Endodermal cell (in vitro differentiated cells): ENCODE measurements at regions not wholly inside any gene's neighbourhood (a gene's known extent, or its start where the extent isn't known, plus 50 kb on each side); places are given as distances from the start of the nearest gene placed in this dataset.

ENCODE experiments used
- DNase-seq: peaks from one replicate; pipeline ENCODE4 v3.0.0-alpha.2; 2017
- H3K27ac ChIP-seq: 2 replicates; pipeline ENCODE4 v1.5.1; 2013; ENCODE audit warnings: mild to moderate bottlenecking, low read depth, low read length, moderate library complexity
- H3K27me3 ChIP-seq: 2 replicates; pipeline ENCODE4 v1.6.1; 2013; ENCODE audit warnings: mild to moderate bottlenecking, low read length, moderate library complexity; ENCODE audit not compliant: insufficient read depth, control insufficient read depth, poor library complexity, severe bottlenecking
- H3K36me3 ChIP-seq: 2 replicates; pipeline ENCODE4 v1.7.0; 2013; ENCODE audit warnings: mild to moderate bottlenecking, low read length, moderate library complexity; ENCODE audit not compliant: control insufficient read depth, insufficient read depth
- H3K4me1 ChIP-seq: one replicate; pipeline ENCODE4 v1.7.0; 2013; ENCODE audit warnings: low read length; ENCODE audit not compliant: control insufficient read depth, insufficient read depth
- H3K4me3 ChIP-seq: 2 replicates; pipeline ENCODE4 v1.5.1; 2013; ENCODE audit warnings: mild to moderate bottlenecking, low read length, moderate library complexity
- H3K9ac ChIP-seq: 2 replicates; pipeline ENCODE4 v1.6.1; 2013; ENCODE audit warnings: mild to moderate bottlenecking, low read length, moderate library complexity; ENCODE audit not compliant: poor library complexity, severe bottlenecking; ENCODE audit errors: extremely low read depth
- H3K9me3 ChIP-seq: 2 replicates; pipeline ENCODE4 v1.6.1; 2013; ENCODE audit warnings: mild to moderate bottlenecking, low read length, moderate library complexity; ENCODE audit not compliant: control insufficient read depth
- H3K27ac Mint-ChIP-seq: 2 replicates; pipeline ENCODE4 v1.8.0; 2020; ENCODE audit warnings: mixed read lengths
- H3K27me3 Mint-ChIP-seq: 2 replicates; pipeline ENCODE4 v1.8.0; 2021; ENCODE audit warnings: mild to moderate bottlenecking, mixed read lengths; ENCODE audit not compliant: insufficient read depth
- H3K36me3 Mint-ChIP-seq: 2 replicates; pipeline ENCODE4 v1.8.0; 2020; ENCODE audit warnings: low read depth, mixed read lengths
- H3K4me1 Mint-ChIP-seq: 2 replicates; pipeline ENCODE4 v1.8.0; 2020; ENCODE audit warnings: mixed read lengths
- H3K4me3 Mint-ChIP-seq: 2 replicates; pipeline ENCODE4 v1.8.0; 2020; ENCODE audit warnings: mild to moderate bottlenecking, moderate library complexity, mixed read lengths
- H3K9me3 Mint-ChIP-seq: 2 replicates; pipeline ENCODE4 v1.8.0; 2020; ENCODE audit warnings: mild to moderate bottlenecking, mixed read lengths
- CTCF ChIP-seq: fragments of 200-600 bp; sonication (generic); conservative IDR thresholded peaks from 2 replicates; pipeline ENCODE4 v1.5.0; 2021; ENCODE audit warnings: antibody characterized with exemption, mild to moderate bottlenecking
- WGBS, 2 experiments: methylation state at CpG; one replicate each; pipeline versions ENCODE4 v1.1.5 to v1.1.7; 2013; ENCODE audit warnings: missing lambda C conversion rate in 2 of 2, mixed read lengths in 1 of 2; ENCODE audit not compliant: insufficient coverage in 1 of 2, insufficient read length in 1 of 2; 5-methylcytosine and 5-hydroxymethylcytosine counted together

GRCh38 chr9:120230227-120230626 lies 349.7 kb downstream of the CDK5RAP2 start:
- TF ChIP-seq CTCF: no peak
- Mint-ChIP-seq H3K27ac (no peak overlapping the region), H3K9me3 (no peaks in the 10 kb centered on the region), H3K4me3 (no peak overlapping the region), H3K27me3 (peaks cover 24% of the 10 kb centered on the region), H3K4me1 (no peaks in the 10 kb centered on the region), H3K36me3 (no peaks in the 10 kb centered on the region)
- Histone ChIP-seq H3K36me3 (no peaks in the 10 kb centered on the region), H3K4me3 (no peak overlapping the region), H3K27me3 (peaks cover 26% of the 10 kb centered on the region), H3K27ac (no peak overlapping the region), H3K4me1 (no peaks in the 10 kb centered on the region), H3K9me3 (no peaks in the 10 kb centered on the region), H3K9ac (no peak overlapping the region)
- 87 to 90% methylated on average over 2 of the region's 2 CpGs for WGBS, 2 experiments
- no peak for DNase-seq

DNA sequence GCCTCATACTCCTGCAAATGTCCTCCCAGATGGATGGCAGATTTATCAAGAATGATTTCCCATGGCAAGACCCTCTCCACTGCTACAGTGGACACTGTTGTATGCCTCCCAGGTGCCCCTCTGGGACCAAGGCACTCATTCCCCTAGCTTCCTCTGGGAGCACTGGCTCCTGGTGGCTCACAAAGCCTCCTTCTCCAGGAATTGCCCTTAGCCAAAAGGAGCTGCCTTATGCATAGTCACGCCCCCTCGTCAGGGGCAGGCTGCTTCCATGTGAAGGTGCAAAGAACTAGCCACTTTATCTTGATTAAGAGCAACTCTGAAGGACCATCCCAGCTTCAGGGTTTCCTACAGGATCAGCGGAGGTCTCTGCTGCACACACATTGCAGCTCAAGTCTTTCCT lies 358.1 kb downstream of the CDK5RAP2 start:
- TF ChIP-seq CTCF: peak; percentile 34
- Histone ChIP-seq H3K9me3 (no peaks in the 10 kb centered on the region), H3K9ac (no peak overlapping the region), H3K4me1 (no peaks in the 10 kb centered on the region), H3K27ac (no peak overlapping the region), H3K36me3 (no peaks in the 10 kb centered on the region), H3K27me3 (peaks cover 5% of the 10 kb centered on the region), H3K4me3 (no peak overlapping the region)
- 59 to 60% methylated on average over 3 of the region's 3 CpGs for WGBS, 2 experiments
- no peaks in the 10 kb centered on the region for H3K36me3 Mint-ChIP-seq
- no peak overlapping the region for H3K27ac Mint-ChIP-seq
- peaks cover 5% of the 10 kb centered on the region for H3K27me3 Mint-ChIP-seq
- no peaks in the 10 kb centered on the region for H3K4me1 Mint-ChIP-seq
- no peak overlapping the region for H3K4me3 Mint-ChIP-seq
- peak; percentile 80 for DNase-seq
- no peaks in the 10 kb centered on the region for H3K9me3 Mint-ChIP-seq

DNA sequence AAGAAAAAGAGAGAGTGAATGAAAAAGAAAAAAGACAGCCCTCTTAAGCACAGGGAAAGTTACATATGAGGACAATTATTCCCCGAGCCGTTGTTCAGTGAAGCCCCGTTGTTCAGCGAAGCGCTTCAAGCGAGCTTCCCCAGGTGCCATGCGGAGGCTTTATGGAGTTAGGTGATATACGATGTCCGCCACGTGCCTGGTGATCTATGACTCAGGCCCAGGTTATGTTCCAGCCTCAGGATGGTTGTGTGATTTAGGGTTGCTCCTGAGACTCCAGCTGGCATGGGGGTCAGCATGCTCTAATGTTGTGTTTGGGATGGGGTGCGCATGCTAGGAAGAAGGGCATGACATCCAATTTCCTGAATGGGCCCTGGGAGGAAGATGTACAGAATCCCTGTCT lies 365.6 kb downstream of the CDK5RAP2 start:
- 93 to 95% methylated on average over 2 to 11 of the region's 11 CpGs for WGBS, 2 experiments
- Histone ChIP-seq H3K9me3 (no peaks in the 10 kb centered on the region), H3K36me3 (no peaks in the 10 kb centered on the region), H3K4me1 (no peaks in the 10 kb centered on the region), H3K9ac (no peak overlapping the region), H3K27ac (no peak overlapping the region), H3K4me3 (no peak overlapping the region), H3K27me3 (no peaks in the 10 kb centered on the region)
- H3K9me3 Mint-ChIP-seq: no peaks in the 10 kb centered on the region
- TF ChIP-seq CTCF: no peak
- H3K4me1 Mint-ChIP-seq: no peaks in the 10 kb centered on the region
- DNase-seq: no peak
- H3K27me3 Mint-ChIP-seq: peaks cover 7% of the 10 kb centered on the region
- no peak overlapping the region for H3K4me3 Mint-ChIP-seq
- no peaks in the 10 kb centered on the region for H3K36me3 Mint-ChIP-seq
- H3K27ac Mint-ChIP-seq: no peak overlapping the region
